NOMO-1 (cell line): ENCODE measurements at regions not wholly inside any gene's neighbourhood (a gene's known extent, or its start where the extent isn't known, plus 50 kb on each side); places are given as distances from the start of the nearest gene placed in this dataset.

Experiments used
- DNase-seq, 2 experiments: peaks; one replicate each; lab custom pipeline; 2025; ENCODE audit not compliant: unreplicated experiment in 2 of 2; lab: John Stamatoyannopoulos, UW

DNA sequence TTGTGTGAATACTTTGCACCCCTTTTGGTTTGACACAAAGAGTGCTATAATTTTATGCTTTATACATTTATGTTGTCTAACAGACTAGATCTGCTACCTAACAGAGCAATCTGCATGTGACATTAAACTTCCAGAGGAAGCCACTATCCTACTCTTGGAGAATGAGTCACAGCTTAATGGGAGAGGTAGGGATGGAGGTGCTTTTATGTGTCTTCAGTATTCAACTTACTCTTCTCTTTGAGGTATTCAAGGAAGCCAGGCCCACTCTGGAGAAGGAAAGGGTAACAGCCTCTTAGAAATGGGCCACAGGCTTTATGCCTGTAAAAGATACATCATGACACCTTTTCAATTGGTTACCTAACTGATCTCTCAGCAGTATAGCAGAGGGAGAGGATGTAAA lies 85.8 kb upstream of the NEUROD1 start:
- DNase-seq = no peak

DNA sequence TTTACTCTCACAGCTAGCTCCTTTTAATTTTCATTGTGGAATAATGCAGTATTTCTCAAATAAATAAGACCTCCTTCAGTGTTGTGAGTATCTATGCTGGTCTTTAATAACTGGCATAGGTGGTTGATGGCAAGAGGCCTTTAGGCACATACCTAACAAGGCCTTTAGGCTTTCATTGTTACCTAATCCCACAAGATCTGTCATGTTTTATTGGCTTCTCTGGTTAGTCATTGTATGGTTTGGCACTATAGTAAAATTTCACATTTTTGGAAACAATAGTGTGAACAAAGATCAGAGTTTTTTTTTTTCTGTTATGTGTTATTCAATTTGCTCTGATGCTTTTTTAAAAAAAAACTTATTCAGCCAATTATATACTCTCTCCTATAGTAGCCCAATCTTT lies 89.8 kb upstream of the NEUROD1 start:
- DNase-seq = no peak

DNA sequence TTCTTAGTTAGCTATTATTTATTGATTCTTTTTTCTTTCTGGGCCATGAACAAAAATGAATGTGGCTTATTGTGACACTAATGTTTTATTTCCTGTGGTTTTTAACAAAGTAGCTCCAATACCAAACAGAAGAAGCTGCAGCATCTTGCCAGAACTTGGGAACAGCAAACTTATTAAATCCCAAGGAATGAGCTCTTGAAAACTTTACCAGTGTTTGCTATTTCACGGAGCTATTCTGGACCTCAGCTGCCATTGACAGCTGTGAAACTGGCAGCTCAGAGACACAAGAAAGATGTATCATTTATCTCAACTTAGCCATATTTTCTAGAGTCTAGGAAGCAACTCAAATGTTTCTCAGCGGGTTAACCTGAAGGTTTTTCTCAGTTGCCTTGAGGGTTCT lies 91.0 kb upstream of the NEUROD1 start:
- DNase-seq = no peak

DNA sequence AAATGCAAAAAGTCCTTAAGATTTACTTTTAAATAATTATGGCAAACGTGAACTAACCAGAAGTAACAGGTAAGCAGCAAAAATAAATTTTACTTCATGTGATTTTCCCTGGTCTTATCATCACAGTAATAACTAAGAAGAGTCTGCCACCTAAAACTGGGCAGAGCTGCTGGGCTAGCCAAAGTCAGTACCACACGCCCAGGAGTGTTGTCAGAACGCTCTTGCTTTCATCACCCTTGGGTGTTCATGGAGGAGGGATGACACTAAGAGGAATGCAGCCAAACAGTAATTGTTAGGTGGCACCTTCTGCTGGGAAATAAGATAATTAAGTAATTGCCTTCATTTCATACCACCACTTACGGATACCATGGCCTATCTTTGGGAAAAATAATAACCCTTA lies 92.0 kb upstream of the NEUROD1 start:
- DNase-seq = no peak

DNA sequence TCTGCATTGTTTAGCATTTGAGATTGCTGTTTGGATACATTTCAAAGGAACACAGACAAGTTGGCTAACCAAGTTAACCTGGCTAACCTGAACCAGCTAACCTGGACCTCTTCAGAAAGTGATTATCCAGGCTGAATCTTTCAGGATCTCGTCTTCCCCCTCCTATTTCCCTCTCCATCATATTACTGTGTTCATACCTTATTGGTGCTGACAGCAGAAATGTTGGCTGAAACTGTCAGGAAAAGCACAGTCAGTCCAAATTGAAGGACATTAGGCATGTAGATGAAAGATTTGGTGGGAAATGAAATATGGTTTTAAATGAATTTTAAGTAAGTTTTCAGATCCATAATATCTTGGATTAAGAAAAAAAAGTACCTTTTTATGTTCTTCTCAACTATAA lies 92.5 kb upstream of the NEUROD1 start:
- DNase-seq = no peak

DNA sequence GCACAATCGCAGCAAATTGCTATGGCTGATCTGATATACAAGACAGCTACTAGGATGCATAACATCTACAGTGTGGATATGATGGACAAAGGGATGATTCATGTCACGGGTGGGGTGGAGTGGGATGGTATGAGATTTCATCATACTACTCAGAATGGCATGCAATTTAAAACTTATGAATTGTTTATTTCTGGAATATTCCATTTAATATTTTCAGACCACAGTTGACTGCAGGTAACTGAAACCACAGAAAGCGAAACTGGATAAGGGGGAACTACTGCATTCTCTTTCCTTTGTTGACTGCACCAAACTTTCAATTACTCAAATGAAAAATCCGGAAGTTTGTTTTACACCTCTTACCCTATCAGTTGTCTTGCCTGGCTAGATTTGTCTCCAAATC lies 94.4 kb upstream of the NEUROD1 start:
- DNase-seq = peak; percentile 18 to 71

DNA sequence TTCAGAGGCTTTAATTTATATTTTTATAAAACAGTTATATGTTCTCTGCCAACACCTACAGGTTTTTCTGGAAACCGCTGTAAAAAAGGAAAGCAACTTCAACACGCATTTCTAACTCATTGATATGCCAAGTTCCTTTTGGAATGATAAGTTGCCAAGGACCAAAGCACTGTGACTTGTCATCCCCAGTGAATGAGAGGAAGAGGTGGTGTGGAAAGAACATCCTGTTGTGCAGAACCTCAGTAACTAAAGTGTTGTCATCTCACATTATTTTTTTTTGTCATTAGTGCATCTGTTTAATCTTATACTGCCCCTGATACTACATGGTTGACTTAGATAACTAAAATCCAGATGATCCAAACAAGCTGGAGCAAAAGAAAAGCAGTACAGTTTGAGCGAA lies 96.0 kb upstream of the NEUROD1 start:
- DNase-seq = no peak

DNA sequence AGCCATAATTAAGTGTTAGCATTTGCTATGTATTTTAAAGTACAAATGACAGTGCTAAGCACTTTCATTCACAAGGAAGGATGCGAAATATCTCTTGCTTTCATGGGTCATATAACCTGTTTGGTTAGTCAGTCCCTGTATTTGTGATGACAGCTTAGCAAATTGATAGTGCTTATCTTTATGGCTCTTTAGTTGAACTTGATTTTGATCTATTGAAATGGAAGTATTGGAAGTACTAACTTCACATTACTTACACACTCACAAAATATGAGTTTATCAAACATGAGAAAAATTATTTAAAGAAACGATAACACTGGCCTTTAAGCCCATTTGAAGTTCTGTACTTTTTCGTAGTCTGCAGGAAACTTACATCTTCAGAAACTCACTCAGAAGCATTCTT lies 97.4 kb upstream of the NEUROD1 start:
- DNase-seq = no peak

DNA sequence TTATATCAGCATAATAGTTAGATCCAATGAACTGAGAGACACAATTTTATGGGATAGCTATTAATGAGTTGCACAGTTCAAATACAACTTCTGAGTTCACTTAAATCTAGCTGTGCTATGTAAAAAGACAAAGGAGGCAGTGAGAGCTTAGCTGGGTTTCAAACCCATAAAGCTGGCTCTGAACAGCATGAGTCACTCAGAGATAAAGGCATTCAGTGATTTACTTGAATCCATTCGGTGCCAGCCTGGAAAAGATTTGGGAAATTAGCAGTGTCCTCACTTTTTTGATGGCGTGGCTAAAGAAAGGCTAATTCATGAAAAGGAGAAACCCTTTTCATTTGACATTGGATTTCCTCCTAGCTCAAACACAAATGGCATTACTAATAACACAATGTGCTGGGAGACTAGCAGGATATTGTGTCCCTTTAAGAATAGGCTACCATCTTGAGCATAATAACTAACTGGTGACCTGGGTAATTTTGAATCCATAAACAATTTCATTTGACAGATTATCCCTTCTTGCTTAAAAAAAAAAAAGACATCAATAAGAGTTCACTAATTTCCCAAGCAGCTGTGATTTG lies 98.4 kb upstream of the NEUROD1 start:
- DNase-seq = no peak

DNA sequence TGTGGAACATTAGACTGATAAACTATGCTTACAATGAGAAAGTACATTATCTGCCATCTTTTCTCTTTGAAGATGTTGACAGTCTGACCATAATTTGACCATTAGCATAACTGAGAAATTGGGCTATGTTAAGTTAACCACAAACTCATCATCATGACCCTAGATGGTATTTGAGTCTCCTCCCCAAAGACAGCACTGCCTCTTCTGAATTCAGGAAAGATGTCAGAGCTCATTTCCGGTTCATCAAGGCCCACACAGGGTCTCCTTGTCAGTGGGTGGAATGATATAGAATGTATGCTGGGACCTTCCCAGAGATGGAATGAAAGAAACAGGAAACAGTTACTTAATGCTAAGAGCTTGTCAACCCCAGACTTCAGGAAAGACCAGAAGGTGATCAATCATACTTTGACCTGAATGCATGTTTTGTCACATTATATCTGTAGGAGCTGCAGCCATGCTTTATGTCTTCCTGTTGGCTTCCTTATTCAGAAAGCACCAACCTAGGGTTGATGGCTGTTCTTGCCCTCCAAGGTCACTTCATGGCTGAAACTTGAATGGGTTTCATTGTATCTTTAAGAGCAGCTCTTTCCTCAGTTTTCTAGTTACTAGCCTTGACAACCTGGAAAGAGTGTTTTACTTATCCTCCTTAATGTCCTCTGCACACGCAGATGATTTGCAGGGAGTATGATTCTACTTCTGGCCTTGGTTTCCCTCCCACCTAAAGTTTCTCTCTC lies 99.1 kb upstream of the NEUROD1 start:
- no peak for DNase-seq

DNA sequence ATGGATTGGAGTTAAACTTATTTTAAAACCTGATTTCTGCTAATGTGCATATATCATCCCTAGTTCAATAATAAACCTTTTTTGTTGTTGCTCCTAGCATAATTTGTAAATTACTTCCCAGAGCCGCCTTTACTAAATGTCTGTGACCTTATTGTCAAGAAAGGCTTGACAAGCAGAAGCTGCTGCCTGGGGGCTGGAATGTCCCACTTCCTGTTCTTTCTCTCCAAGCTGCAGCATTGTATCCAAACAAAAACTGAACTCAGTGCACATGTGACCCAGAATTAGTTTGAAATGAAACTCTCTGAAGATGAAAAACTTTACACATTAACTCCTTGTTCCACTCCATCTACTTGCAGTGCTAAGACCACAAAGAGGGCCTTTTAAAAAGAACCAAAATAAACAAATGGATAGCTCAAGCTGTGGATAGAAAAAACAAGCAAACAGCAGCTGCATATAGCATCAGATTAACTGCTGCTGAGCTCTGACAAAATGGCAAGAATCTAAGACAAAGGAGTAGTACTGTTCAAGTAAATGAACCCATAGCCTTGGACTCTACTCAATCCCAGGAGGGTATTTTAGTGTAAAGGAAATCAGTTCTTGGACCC lies 99.8 kb upstream of the NEUROD1 start:
- no peak for DNase-seq

DNA sequence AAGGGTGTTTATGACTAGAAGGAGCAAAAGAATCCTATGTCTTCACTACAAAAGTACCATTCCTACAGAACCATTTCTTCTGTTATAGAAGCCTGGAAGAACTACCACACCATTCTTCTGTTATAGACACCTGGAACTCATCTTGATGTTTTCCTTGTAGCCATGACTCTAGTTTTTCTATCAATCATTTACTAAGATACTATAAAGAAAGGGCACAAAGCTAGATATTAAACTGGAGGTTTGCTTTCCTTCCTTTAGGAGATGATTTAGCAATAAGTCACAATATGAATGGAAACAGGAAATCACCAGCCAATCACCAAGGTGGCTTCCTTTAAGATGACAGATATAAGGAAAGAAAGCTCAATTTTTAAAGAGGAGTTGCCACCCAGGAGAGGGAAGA lies 100.3 kb upstream of the NEUROD1 start:
- DNase-seq = no peak

DNA sequence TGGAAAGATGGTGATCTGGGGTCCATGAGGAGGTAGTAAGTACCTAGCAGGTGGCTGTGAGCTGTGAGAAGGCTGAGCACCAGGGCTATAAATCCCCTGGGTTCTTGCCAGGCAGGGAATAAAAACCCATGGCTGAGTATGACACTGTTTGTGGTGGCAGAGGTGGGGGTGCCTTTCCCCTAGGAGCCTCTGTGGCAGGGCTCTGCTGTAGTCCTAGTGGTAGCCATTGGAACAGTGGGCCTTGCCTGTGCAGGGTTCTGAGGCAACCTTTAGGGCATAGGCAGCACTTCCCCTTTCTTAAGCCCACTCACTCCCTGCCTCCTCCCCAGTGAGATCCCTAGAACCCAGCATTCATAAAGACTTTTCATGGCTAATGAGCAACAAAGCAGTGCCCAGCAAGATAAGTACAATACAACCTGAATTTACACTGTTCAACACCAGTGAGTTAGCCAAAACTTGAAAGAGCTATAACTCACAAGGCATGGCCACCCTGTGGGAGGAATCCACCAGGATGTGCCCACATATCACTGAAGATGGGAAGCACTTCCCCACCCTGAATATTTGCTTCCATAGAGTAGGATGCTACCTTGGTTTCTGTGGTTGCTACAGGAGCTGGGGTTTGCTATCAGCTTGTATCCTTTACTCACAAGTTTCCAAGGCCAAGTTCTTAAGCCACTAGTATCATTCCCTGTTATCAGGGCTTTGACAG lies 100.9 kb upstream of the NEUROD1 start:
- DNase-seq = peak; percentile 36 to 48

DNA sequence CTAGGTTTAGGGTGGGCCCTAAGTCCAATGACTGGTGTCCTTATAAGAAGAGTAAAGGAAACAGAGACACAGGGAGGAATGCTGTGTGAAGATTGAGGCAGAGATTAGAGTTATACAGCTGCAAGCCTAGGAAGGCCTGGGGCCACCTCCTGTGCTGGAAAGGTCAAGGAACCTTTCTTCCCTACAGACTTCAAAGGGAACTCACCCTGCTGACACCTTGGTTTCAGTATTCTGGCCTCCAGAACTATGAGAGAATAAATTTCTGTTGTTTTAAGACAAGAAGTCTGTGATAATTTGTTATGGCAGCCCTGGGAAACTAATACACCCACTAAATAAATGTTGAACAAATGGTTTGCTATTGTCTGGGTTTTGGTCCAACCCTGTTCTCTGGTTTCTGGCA lies 102.3 kb upstream of the NEUROD1 start:
- no peak for DNase-seq

DNA sequence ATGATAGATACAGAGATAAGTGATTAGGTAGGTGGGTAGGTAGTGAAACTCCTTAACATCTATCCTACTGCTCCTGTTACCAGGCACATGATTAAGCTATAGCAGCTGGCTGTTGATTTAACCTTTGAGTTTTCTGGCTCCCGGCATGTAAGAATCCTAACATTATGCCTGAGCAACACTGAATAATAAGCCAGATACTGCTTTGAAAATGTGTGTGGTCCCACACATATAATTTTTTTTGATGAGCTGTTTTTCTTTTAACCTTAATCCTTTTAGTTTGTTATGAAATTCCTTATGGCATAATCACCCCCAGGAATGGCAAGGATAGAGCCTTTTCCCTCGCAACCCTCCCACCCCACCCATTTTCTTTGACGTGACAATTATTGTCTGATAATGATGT lies 104.2 kb upstream of the NEUROD1 start:
- no peak for DNase-seq

DNA sequence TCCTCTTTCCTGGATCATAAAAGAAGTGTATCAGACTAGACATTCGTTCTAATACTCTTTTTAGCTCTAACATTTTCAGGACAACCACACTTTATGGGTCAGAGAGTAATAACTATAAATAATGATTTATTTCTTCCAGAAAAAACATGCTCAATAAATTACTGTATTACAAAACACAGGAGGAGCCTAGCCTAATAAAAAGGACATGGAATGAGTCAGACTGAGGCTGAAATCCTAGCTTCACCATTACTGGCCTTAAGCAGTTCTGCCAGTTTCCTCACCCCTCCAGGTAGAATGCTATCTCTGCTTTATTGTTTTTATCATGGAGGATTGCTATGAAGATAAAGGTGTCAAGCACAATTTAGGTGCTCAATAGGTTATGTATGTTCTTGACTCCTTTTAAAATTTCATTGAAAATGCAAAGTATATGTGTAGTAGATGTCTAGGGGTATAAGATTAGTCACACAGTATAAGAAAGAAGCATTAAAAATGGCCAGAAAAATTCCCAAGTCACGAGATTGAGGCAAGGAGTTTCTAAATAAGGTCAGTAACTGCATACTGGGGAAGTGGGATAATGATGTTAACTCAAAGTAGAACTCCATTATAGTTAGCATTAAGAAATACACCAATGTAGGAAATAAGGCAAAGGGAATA lies 105.5 kb upstream of the NEUROD1 start:
- peak in 1 of 2 experiments; percentile 8 for DNase-seq

DNA sequence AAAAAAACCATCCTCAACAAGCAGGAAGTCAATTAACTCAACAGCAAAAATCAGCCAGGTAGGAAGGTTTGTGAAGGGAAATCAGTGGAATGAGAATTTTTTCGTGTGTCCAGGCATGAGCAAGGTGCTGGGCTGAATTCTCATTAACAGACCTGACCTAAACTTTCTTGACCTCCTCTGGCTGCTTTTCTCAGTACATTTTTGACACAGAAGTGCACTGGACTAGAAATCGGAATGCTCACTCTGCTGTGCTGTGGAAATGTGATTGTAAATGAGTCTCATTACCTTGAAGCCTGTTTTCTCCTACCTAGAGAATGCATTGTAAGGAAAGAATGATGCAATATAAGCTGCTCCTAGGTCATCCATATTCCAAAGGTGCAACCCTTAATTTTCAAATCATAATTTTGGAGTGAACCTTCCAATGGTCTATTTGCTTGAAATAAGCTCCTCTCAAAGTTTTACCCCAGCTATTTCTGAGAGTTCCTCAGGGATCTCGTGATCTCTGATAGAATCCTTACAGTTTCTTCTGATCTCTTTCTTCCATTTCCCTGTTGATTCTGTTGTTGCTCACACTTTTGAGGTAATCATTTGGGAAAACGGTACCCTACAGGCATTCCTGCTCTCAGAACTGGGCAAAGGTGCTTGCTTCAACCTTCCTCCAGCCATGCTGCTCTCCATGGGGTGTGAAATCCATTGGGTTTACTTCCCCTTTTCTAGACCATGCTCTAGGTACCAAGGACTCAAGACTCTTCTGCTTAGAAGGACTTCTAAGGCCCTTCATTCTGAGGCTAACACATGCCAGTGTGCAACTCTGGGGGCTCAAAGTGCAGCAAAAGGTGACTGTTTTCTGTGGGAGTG lies 104.9 kb upstream of the ITPRID2 start:
- no peak for DNase-seq

DNA sequence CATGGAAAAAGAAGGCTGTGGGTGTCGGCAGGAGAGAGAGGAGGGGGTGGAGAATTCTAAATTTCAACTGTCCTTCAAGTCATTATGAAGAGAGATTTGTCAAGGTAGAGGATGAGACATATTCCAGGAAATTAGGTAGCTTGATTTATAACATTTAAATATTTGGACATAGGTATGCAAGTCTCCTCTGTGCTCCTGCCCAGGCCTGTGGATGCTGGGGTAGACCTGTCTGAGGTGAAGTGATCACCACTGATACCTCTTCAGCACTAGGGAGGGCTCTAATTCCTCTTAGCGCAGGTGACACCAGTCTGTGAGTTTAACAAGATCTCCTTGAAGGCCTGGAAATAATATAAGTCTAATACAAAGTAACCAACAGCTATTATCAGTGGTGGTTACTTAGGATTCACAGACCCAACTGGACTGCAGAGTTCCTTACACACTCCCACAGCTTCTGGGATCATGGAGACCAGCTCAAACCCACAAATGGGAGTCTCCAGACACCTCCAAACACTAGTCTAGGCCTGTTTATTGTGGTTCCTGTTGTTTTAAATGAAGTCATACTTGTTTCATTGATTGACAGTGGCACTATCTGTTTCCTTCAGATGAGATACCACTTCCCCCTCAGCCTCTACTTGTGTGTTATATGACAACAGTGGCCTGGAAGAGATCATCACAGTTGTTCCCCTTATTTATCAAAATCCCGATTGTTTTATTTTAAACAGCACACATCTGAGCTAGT lies 104.1 kb upstream of the ITPRID2 start:
- no peak for DNase-seq

DNA sequence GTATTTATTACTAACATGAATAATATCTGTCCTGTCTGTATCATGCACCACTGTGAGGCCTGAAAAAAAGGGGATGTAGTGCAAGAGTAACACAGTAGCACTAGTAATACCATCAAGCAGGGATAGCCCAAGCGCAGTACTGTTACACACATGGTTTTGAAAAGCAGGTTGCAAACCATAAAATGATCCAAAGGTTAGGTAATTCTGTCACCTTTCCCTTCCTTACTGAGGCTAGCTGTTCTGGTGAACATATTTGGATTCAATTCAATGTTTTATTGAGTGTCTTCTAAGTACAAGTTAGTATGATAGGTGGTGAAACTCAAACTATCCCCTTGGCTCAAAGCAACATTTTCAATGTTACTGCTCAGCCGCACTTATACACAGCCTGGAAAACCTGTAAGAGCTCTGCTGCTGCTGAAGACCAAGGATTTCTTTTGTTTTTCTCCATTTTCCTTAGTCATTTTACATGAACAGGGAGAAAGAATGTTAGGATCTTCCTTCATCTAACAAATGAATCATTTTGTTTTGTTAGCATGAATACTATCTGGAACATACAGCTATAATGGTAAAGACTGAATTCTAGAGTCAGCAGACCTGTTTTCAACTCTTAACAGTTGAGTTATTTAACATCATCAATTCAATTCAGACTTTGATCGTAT lies 102.5 kb upstream of the ITPRID2 start:
- no peak for DNase-seq
